ENCODE measurements at regions not wholly inside any gene's neighbourhood (a gene's known extent, or its start where the extent isn't known, plus 50 kb on each side); places are given as distances from the start of the nearest gene placed in this dataset.

GRCh38 chr4:81648576-81649275 is 177.0 kb upstream of the RASGEF1B start:
- WGBS, 2 experiments (ENCODE audit: insufficient coverage in 2 of 2), result 100% methylated on average over 3 of the region's 4 CpGs

DNA sequence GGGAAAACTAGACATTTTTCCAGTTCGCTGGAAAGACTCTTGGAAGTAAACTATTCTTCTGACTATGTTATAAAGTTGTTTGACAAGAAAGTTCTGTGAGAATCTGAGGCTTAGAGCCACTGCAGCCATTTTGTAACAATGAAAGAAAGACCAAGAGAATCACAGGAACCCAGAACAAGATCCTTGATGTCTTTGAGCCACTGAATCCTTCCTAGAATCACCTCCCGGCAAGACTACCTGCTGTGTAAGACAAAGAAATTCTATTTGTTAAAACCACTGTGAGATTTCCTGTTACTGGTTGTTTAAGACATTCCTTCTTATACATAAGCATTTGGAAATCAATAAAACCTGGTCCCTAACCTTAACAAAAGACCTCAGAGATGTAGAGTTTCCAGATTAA is 175.7 kb upstream of the RASGEF1B start:
- Histone ChIP-seq H3K9me3 (ENCODE audit: control insufficient read depth, low read length) (peaks cover 4% of the 10 kb centered on the region), H3K27ac (ENCODE audit: low read depth, low read length, severe bottlenecking) (no peak overlapping the region), H3K4me3 (ENCODE audit: extremely low read depth, insufficient read depth, low read length, poor library complexity, severe bottlenecking) (no peak overlapping the region), H3K4me1 (ENCODE audit: control insufficient read depth, insufficient read depth, low read length, poor library complexity, severe bottlenecking) (peaks cover 22% of the 10 kb centered on the region), H3K36me3 (ENCODE audit: control insufficient read depth, insufficient read depth, low read length) (no peaks in the 10 kb centered on the region)
- WGBS, 2 experiments (ENCODE audit: insufficient coverage in 2 of 2), result 100% methylated on average over 1 of the region's 2 CpGs; no CpG with 5 or more reads in 1 of the 2 experiments

More at GRCh38 chr4:81648576-81649275, 177.0 kb upstream of the RASGEF1B start:
- H3K36me3 ChIP-seq (ENCODE audit: control insufficient read depth, insufficient read depth, low read length), result no peaks in the 10 kb centered on the region
- H3K4me1 ChIP-seq (ENCODE audit: control insufficient read depth, insufficient read depth, low read length, poor library complexity, severe bottlenecking), result peaks cover 22% of the 10 kb centered on the region
- H3K9me3 ChIP-seq (ENCODE audit: control insufficient read depth, low read length), result peaks cover 4% of the 10 kb centered on the region
- H3K27ac ChIP-seq (ENCODE audit: low read depth, low read length, severe bottlenecking), result no peak overlapping the region
- no peak overlapping the region for H3K4me3 ChIP-seq (ENCODE audit: extremely low read depth, insufficient read depth, low read length, poor library complexity, severe bottlenecking)

DNA sequence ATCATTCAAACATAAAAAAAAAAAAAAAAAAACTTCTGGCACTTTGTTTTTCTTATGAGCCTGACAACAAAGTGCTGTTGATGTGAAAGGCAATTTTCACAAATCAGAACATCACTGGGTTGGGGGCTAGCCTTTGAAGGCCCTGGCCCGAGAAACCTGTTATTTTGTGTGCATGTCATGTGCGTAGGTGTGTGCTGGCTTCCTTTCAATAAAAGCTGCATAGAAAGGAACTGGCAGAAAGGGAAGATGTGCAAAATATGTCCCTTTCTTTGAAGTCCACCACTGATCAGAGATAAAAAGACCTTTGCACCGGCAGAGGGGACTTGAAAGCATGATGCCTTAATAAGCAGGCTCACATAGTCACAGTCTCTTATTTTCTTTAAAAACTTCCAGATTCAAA is 170.8 kb upstream of the RASGEF1B start:
- Histone ChIP-seq H3K27ac (ENCODE audit: low read depth, low read length, severe bottlenecking) (no peak overlapping the region), H3K4me3 (ENCODE audit: extremely low read depth, insufficient read depth, low read length, poor library complexity, severe bottlenecking) (no peak overlapping the region), H3K9me3 (ENCODE audit: control insufficient read depth, low read length) (peaks cover 4% of the 10 kb centered on the region), H3K36me3 (ENCODE audit: control insufficient read depth, insufficient read depth, low read length) (no peaks in the 10 kb centered on the region), H3K4me1 (ENCODE audit: control insufficient read depth, insufficient read depth, low read length, poor library complexity, severe bottlenecking) (no peaks in the 10 kb centered on the region)
- WGBS, 2 experiments (ENCODE audit: insufficient coverage in 2 of 2), result 73 to 100% methylated on average over 1 to 3 of the region's 3 CpGs

- H3K4me3 ChIP-seq (ENCODE audit: extremely low read depth, insufficient read depth, low read length, poor library complexity, severe bottlenecking), result no peak overlapping the region
- WGBS, 2 experiments (ENCODE audit: insufficient coverage in 2 of 2), result 83 to 100% methylated on average over 1 of the region's 1 CpG
- peaks cover 3% of the 10 kb centered on the region for H3K4me1 ChIP-seq (ENCODE audit: control insufficient read depth, insufficient read depth, low read length, poor library complexity, severe bottlenecking)
- H3K27ac ChIP-seq (ENCODE audit: low read depth, low read length, severe bottlenecking), result no peak overlapping the region
- H3K9me3 ChIP-seq (ENCODE audit: control insufficient read depth, low read length), result no peaks in the 10 kb centered on the region
- no peaks in the 10 kb centered on the region for H3K36me3 ChIP-seq (ENCODE audit: control insufficient read depth, insufficient read depth, low read length)
These were observed 167.5 kb upstream of the RASGEF1B start for GRCh38 chr4:81639248-81639647.

DNA sequence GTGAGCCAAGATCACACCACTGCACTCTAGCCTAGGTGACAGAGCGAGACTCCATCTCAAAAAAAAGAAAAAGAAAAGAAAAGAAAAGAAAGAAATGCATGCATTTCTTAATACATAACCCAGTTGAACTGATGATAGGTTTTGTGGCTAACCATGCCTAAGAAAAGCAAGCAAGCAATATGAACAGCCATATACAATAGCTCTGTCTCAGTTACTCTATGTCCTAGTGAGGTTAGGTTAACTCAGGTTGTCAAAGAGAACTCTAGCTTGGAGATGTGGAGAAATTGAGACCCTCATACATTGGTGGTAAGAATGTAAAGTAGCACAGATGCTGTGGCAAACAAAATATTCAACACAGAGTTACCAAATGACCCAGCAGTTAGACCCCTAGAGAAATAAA is 167.0 kb upstream of the RASGEF1B start:
- Histone ChIP-seq H3K4me3 (ENCODE audit: extremely low read depth, insufficient read depth, low read length, poor library complexity, severe bottlenecking) (no peak overlapping the region), H3K36me3 (ENCODE audit: control insufficient read depth, insufficient read depth, low read length) (no peaks in the 10 kb centered on the region), H3K4me1 (ENCODE audit: control insufficient read depth, insufficient read depth, low read length, poor library complexity, severe bottlenecking) (peaks cover 3% of the 10 kb centered on the region), H3K9me3 (ENCODE audit: control insufficient read depth, low read length) (no peaks in the 10 kb centered on the region), H3K27ac (ENCODE audit: low read depth, low read length, severe bottlenecking) (no peak overlapping the region)
- WGBS, 2 experiments (ENCODE audit: insufficient coverage in 2 of 2), result no CpG with 5 or more reads among the region's 1 CpG

GRCh38 chr4:81635739-81636138 is 164.0 kb upstream of the RASGEF1B start:
- H3K36me3 ChIP-seq (ENCODE audit: control insufficient read depth, insufficient read depth, low read length), result no peaks in the 10 kb centered on the region
- WGBS, 2 experiments (ENCODE audit: insufficient coverage in 2 of 2), result 89 to 95% methylated on average over 3 to 4 of the region's 6 CpGs
- H3K4me3 ChIP-seq (ENCODE audit: extremely low read depth, insufficient read depth, low read length, poor library complexity, severe bottlenecking), result no peak overlapping the region
- no peak overlapping the region for H3K27ac ChIP-seq (ENCODE audit: low read depth, low read length, severe bottlenecking)
- H3K9me3 ChIP-seq (ENCODE audit: control insufficient read depth, low read length), result no peaks in the 10 kb centered on the region
- peaks cover 12% of the 10 kb centered on the region for H3K4me1 ChIP-seq (ENCODE audit: control insufficient read depth, insufficient read depth, low read length, poor library complexity, severe bottlenecking)

- no CpG with 5 or more reads among the region's 1 CpG for WGBS, 2 experiments (ENCODE audit: insufficient coverage in 2 of 2)
- H3K4me1 ChIP-seq (ENCODE audit: control insufficient read depth, insufficient read depth, low read length, poor library complexity, severe bottlenecking), result peaks cover 12% of the 10 kb centered on the region
- H3K27ac ChIP-seq (ENCODE audit: low read depth, low read length, severe bottlenecking), result no peak overlapping the region
- H3K36me3 ChIP-seq (ENCODE audit: control insufficient read depth, insufficient read depth, low read length), result no peaks in the 10 kb centered on the region
- no peak overlapping the region for H3K4me3 ChIP-seq (ENCODE audit: extremely low read depth, insufficient read depth, low read length, poor library complexity, severe bottlenecking)
- no peaks in the 10 kb centered on the region for H3K9me3 ChIP-seq (ENCODE audit: control insufficient read depth, low read length)
These were observed 163.3 kb upstream of the RASGEF1B start for GRCh38 chr4:81634766-81635549.

GRCh38 chr4:81634165-81634564 is 162.5 kb upstream of the RASGEF1B start:
- no peaks in the 10 kb centered on the region for H3K36me3 ChIP-seq (ENCODE audit: control insufficient read depth, insufficient read depth, low read length)
- 70 to 96% methylated on average over 2 to 4 of the region's 4 CpGs for WGBS, 2 experiments (ENCODE audit: insufficient coverage in 2 of 2)

DNA sequence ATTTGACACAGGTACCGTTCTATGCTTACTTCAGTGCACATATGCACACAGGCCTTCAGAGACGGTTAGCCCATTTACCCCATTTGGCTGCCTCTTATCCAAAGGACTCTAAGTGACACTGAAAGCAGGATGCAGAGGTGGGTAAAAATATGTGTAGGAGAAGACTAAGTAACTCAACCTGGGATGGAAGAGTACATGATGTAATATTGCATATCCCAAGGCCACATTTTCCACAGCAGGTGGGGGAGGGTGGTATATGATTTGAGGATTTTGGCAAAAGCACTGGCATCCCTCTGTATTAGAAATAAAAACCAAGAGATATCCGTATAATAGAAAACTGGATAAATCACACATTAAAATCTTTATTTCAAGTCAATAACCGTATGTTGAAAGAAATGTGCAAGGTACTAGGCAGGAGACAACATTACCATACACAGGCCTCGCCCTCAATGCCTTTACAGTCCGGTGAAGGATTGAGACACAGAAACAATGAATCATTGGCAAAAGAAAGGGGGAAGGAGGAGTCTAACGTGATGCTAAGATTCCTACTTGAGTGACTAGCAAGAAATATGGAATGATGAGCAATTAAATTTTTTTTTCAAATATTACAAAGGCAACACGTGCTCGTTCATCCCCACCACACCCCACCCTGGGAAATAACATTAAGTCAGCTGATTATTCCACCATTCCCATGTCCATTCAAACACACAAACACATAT is 161.0 kb upstream of the RASGEF1B start:
- Histone ChIP-seq H3K9me3 (ENCODE audit: control insufficient read depth, low read length) (no peaks in the 10 kb centered on the region), H3K27ac (ENCODE audit: low read depth, low read length, severe bottlenecking) (peak overlapping the region; percentile 77), H3K4me3 (ENCODE audit: extremely low read depth, insufficient read depth, low read length, poor library complexity, severe bottlenecking) (no peak overlapping the region), H3K4me1 (ENCODE audit: control insufficient read depth, insufficient read depth, low read length, poor library complexity, severe bottlenecking) (peaks cover 15% of the 10 kb centered on the region), H3K36me3 (ENCODE audit: control insufficient read depth, insufficient read depth, low read length) (no peaks in the 10 kb centered on the region)
- WGBS, 2 experiments (ENCODE audit: insufficient coverage in 2 of 2), result 86 to 90% methylated on average over 2 of the region's 9 CpGs

More at GRCh38 chr4:81634165-81634564, 162.5 kb upstream of the RASGEF1B start:
- Histone ChIP-seq H3K4me1 (ENCODE audit: control insufficient read depth, insufficient read depth, low read length, poor library complexity, severe bottlenecking) (peaks cover 12% of the 10 kb centered on the region), H3K27ac (ENCODE audit: low read depth, low read length, severe bottlenecking) (no peak overlapping the region), H3K9me3 (ENCODE audit: control insufficient read depth, low read length) (no peaks in the 10 kb centered on the region), H3K4me3 (ENCODE audit: extremely low read depth, insufficient read depth, low read length, poor library complexity, severe bottlenecking) (no peak overlapping the region)

GRCh38 chr4:81631958-81632441 is 160.3 kb upstream of the RASGEF1B start:
- H3K4me3 ChIP-seq (ENCODE audit: extremely low read depth, insufficient read depth, low read length, poor library complexity, severe bottlenecking), result no peak overlapping the region
- H3K36me3 ChIP-seq (ENCODE audit: control insufficient read depth, insufficient read depth, low read length), result no peaks in the 10 kb centered on the region
- WGBS, 2 experiments (ENCODE audit: insufficient coverage in 2 of 2), result 75 to 91% methylated on average over 4 of the region's 4 CpGs
- peak overlapping the region; percentile 77 for H3K27ac ChIP-seq (ENCODE audit: low read depth, low read length, severe bottlenecking)
- no peaks in the 10 kb centered on the region for H3K9me3 ChIP-seq (ENCODE audit: control insufficient read depth, low read length)
- peaks cover 22% of the 10 kb centered on the region for H3K4me1 ChIP-seq (ENCODE audit: control insufficient read depth, insufficient read depth, low read length, poor library complexity, severe bottlenecking)
